CD4-positive, alpha-beta T cell (primary cell): ENCODE measurements at regions not wholly inside any gene's neighbourhood (a gene's known extent, or its start where the extent isn't known, plus 50 kb on each side); places are given as distances from the start of the nearest gene placed in this dataset.

Experiments
- ATAC-seq: fragments of 200-7000 bp; cut with Tn5 transposase; one replicate; pipeline ENCODE4 v1.10.0; 2022; ENCODE audit warnings: mild to moderate bottlenecking; ENCODE audit not compliant: poor library complexity
- CTCF ChIA-PET: fragments of 350-600 bp; sonication (Branson Sonifier 250); formaldehyde crosslinking; loops from one replicate; lab custom pipeline; 2021; ENCODE audit warnings: antibody characterized with exemption, inconsistent platforms; lab: Charles Lee
- POLR2A ChIA-PET: fragments of 350-600 bp; sonication (Branson Sonifier 250); formaldehyde crosslinking; loops from one replicate; lab custom pipeline; 2021; ENCODE audit warnings: antibody characterized with exemption, inconsistent platforms; lab: Charles Lee
- DNase-seq, 14 experiments: peaks; one replicate each; pipeline ENCODE4 v3.0.0-alpha.2; 2013 to 2020; ENCODE audit warnings: mixed read lengths in 2 of 14
- H3K27ac ChIP-seq, 2 donors: one replicate each; pipeline versions ENCODE4 v1.5.1 to v1.7.0; 2013; ENCODE audit warnings: low read length in 2 of 2, low read depth in 1 of 2, mild to moderate bottlenecking in 1 of 2
- H3K27me3 ChIP-seq, 2 experiments: 1 replicate in 1 of 2; 2 replicates in 1 of 2; pipeline versions ENCODE4 v1.6.1 to v1.7.0; 2013; ENCODE audit warnings: low read length in 2 of 2, control low read depth in 1 of 2, mild to moderate bottlenecking in 1 of 2, moderate library complexity in 1 of 2; ENCODE audit not compliant: insufficient read depth in 2 of 2, control insufficient read depth in 1 of 2
- H3K36me3 ChIP-seq: one replicate; pipeline ENCODE4 v1.6.1; 2013; ENCODE audit warnings: low read length, control low read depth; ENCODE audit not compliant: insufficient read depth
- H3K4me1 ChIP-seq: one replicate; pipeline ENCODE4 v1.6.1; 2013; ENCODE audit warnings: low read length, control low read depth; ENCODE audit not compliant: insufficient read depth
- H3K4me3 ChIP-seq: one replicate; pipeline ENCODE4 v1.5.1; 2013; ENCODE audit warnings: mild to moderate bottlenecking, low read length, moderate library complexity
- H3K9me3 ChIP-seq, 2 experiments: 1 replicate in 1 of 2; 2 replicates in 1 of 2; pipeline versions ENCODE4 v1.6.1 to v1.7.0; 2013; ENCODE audit warnings: low read length in 2 of 2, mild to moderate bottlenecking in 2 of 2, control low read depth in 1 of 2, moderate library complexity in 1 of 2; ENCODE audit not compliant: control insufficient read depth in 1 of 2, insufficient read depth in 1 of 2
- H3K27ac Mint-ChIP-seq: one replicate; pipeline ENCODE4 v1.8.0; 2020; ENCODE audit warnings: mixed read lengths
- H3K27me3 Mint-ChIP-seq: one replicate; pipeline ENCODE4 v1.8.0; 2021; ENCODE audit warnings: mixed read lengths
- H3K36me3 Mint-ChIP-seq: one replicate; pipeline ENCODE4 v1.8.0; 2021; ENCODE audit warnings: low read depth, mixed read lengths
- H3K4me1 Mint-ChIP-seq: one replicate; pipeline ENCODE4 v1.8.0; 2021; ENCODE audit warnings: low read depth, mixed read lengths
- H3K4me3 Mint-ChIP-seq: one replicate; pipeline ENCODE4 v1.8.0; 2020; ENCODE audit warnings: mild to moderate bottlenecking, mixed read lengths
- H3K9me3 Mint-ChIP-seq: one replicate; pipeline ENCODE4 v1.8.0; 2020; ENCODE audit warnings: mixed read lengths
- CTCF ChIP-seq: fragments of 200-600 bp; IDR thresholded peaks from one replicate; pipeline ENCODE4 v1.8.0; 2022; ENCODE audit warnings: antibody characterized with exemption, mild to moderate bottlenecking
- intact Hi-C, 2 experiments: fragments of 100-400 bp; cut with DNase I in 1 of 2; cut with micrococcal nuclease in 1 of 2; formaldehyde crosslinking; loops; one replicate each; pipeline versions ENCODE4 v1.15.1 to v1.9.0; 2023 to 2025; cut with DNase I, micrococcal nuclease

GRCh38 chr5:135204151-135204600 is 170.1 kb upstream of the PITX1 start:
- intact Hi-C loops: no loop called here
- no peaks in the 10 kb centered on the region for H3K4me1 ChIP-seq
- H3K9me3 ChIP-seq: peaks cover 0 to 10% of the 10 kb centered on the region in 2 experiments
- ATAC-seq: no peak
- H3K27me3 ChIP-seq: peaks cover 0 to 3% of the 10 kb centered on the region in 2 experiments
- no peaks in the 10 kb centered on the region for H3K36me3 ChIP-seq
- ChIA-PET CTCF (no interaction called here), POLR2A (no interaction called here)
- Mint-ChIP-seq H3K9me3 (peaks cover 11% of the 10 kb centered on the region), H3K36me3 (peaks cover 5% of the 10 kb centered on the region), H3K27ac (no peak overlapping the region), H3K27me3 (peaks cover 40% of the 10 kb centered on the region), H3K4me3 (no peak overlapping the region), H3K4me1 (no peaks in the 10 kb centered on the region)
- no peak for TF ChIP-seq CTCF
- no peak overlapping the region for H3K4me3 ChIP-seq
- DNase-seq: no peak
- no peak overlapping the region for H3K27ac ChIP-seq

GRCh38 chr5:135203593-135204036 is 169.6 kb upstream of the PITX1 start:
- Histone ChIP-seq H3K9me3 (peaks cover 0 to 10% of the 10 kb centered on the region in 2 experiments), H3K4me3 (no peak overlapping the region), H3K4me1 (no peaks in the 10 kb centered on the region), H3K36me3 (no peaks in the 10 kb centered on the region), H3K27me3 (peaks cover 0 to 3% of the 10 kb centered on the region in 2 experiments), H3K27ac (no peak overlapping the region)
- H3K27me3 Mint-ChIP-seq: peaks cover 41% of the 10 kb centered on the region
- intact Hi-C loops: no loop called here
- no peaks in the 10 kb centered on the region for H3K4me1 Mint-ChIP-seq
- ChIA-PET CTCF (no interaction called here), POLR2A (no interaction called here)
- ATAC-seq: no peak
- no peak for DNase-seq
- no peak overlapping the region for H3K27ac Mint-ChIP-seq
- H3K4me3 Mint-ChIP-seq: no peak overlapping the region
- peaks cover 5% of the 10 kb centered on the region for H3K36me3 Mint-ChIP-seq
- peaks cover 11% of the 10 kb centered on the region for H3K9me3 Mint-ChIP-seq
- no peak for TF ChIP-seq CTCF

- TF ChIP-seq CTCF: no peak
- Histone ChIP-seq H3K4me1 (no peaks in the 10 kb centered on the region), H3K9me3 (peaks cover 0 to 10% of the 10 kb centered on the region in 2 experiments), H3K36me3 (no peaks in the 10 kb centered on the region), H3K27ac (no peak overlapping the region), H3K4me3 (no peak overlapping the region), H3K27me3 (peaks cover 0 to 3% of the 10 kb centered on the region in 2 experiments)
- no peak for DNase-seq
- peaks cover 11% of the 10 kb centered on the region for H3K9me3 Mint-ChIP-seq
- ChIA-PET POLR2A (no interaction called here), CTCF (no interaction called here)
- no peak for ATAC-seq
- H3K4me1 Mint-ChIP-seq: no peaks in the 10 kb centered on the region
- H3K4me3 Mint-ChIP-seq: no peak overlapping the region
- intact Hi-C loops: no loop called here
- H3K27me3 Mint-ChIP-seq: peaks cover 43% of the 10 kb centered on the region
- H3K27ac Mint-ChIP-seq: no peak overlapping the region
- H3K36me3 Mint-ChIP-seq: peaks cover 5% of the 10 kb centered on the region
Observed at GRCh38 chr5:135203019-135203418, 169.0 kb upstream of the PITX1 start.
